GM19324 (cell line): ENCODE measurements at regions not wholly inside any gene's neighbourhood (a gene's known extent, or its start where the extent isn't known, plus 50 kb on each side); places are given as distances from the start of the nearest gene placed in this dataset.

ENCODE experiments used
- ATAC-seq: cut with Tn5 transposase; IDR thresholded peaks from one replicate; pipeline ENCODE4 v1.9.1; 2021; ENCODE audit warnings: mild to moderate bottlenecking, moderate library complexity; ENCODE audit not compliant: unreplicated experiment, low FRiP score

DNA sequence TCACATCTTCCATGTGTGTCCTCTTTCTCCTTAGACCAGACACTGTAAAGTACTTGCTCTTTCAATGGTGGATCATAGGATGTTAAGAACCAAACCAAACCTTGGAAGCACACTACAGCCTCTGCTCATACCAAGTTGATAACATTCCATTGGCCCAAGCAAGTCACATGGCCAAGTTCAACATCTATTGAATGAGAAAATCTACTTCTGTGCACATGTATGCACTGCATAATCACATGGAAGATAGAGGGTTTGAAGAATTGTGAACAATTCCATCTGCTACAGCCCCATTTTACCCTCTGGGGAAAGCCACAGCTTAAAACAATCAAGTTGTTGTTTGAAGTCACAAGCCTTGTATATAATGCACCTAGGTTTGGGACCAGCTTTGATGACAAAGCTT is 68.2 kb downstream of the MFAP3 start:
- no peak for ATAC-seq

DNA sequence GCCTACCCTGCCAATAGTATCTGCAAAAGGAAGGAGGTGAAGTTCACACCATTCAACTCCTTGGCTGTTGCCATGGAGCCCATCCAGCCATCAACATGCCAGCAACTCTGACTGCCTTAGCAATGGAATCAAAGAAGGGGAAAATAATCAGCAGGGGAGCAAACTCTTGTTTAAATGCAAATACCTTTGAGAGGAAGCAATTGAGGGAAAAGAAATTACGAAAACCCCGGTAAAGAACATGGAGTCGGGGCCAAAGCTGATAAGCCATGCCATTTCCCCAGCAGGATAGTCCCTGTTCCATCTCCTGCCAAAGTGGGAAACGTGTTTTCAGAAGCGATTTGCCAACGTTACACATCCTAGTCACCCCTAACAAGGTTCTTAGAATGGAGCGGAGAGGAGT is 69.0 kb downstream of the MFAP3 start:
- ATAC-seq: no peak

DNA sequence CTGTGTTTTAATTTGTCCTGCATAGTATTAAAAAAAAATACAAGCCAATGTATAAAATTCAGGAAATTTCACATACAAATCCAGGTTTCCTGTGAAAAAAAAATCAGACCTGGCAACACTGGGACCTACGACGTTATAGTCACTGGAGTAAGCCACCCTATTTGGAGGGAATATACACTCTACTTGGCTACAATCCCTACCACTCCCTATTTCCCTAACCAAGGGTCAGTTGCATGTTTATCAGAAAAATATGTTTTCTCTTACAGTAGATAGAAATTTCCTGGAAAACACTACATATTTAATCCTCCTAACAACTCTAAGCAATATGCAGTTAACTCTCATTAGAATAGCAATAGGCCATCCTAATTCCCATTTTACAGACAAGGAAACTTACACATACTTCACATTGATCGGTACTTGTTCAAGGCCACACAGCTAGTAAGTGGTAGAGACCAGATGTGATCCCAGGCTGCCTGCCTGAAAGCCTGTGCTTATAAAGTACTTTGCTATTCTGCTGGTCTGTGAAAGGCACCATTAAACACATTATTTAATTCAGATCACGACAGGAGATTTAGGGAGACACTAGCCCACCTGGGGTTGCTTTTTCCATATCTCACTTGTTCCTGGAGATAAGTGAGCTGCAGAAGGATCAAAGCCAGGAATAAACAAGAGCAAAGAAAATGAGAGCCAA is 70.8 kb downstream of the MFAP3 start:
- no peak for ATAC-seq

DNA sequence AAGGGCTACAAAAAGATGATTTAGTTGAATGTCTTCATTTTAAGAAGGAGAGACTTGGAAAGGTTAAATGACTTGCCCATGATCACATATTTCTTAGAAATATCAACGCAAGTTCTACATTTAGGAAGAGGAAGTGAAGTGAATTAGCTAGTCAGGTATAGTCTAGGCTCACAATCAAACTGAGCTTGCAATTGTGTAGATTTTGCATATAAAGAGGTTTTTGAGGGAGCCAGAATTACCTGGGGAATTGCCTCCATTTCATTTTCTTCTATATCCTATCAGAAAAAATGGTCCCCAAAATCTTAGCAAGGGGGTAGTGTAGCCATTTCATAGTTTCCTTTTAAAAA is 71.3 kb downstream of the MFAP3 start:
- no peak for ATAC-seq

GRCh38 chr5:154110716-154111115 is 71.9 kb downstream of the MFAP3 start:
- no peak for ATAC-seq

DNA sequence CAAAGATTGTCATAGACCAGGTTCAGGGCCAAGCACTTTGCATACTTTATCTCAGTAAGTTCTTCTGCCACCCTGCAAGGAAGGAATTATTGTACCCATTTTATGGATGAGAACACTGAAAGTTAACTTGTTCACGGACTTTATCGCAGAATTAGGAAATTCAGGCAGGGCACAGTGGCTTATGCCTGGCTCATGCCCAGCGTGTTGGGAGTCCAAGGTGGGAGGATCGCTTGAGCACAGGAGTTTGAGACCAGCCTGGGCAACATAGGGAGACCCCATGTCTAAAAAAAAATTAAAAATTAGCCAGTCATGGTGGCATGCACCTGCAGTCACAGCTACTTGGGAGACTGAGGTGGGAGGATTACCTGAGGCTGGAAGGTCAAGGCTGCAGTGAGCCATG is 72.4 kb downstream of the MFAP3 start:
- ATAC-seq: no peak

GRCh38 chr5:154112255-154112654 is 73.5 kb downstream of the MFAP3 start:
- no peak for ATAC-seq

DNA sequence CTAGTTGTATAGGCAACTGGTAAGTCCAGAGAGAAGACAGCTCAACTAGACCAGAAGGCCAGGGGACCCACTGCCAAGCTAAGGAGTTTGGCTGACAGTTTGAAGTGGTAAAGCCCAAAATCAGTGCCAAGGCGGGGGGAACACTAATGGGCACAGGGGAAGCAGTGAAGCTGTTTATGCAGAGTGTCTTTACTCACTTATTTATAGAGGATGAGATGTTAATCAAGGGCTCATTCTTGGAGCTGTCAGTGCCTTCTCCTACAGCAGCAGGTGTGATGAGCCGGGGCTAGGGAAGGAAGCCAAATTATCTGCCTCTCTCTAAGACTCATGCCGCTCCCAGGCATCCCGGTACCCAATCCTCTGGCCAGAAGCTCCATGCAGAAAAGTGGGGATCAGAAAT is 75.2 kb upstream of the GALNT10 start:
- ATAC-seq: no peak

DNA sequence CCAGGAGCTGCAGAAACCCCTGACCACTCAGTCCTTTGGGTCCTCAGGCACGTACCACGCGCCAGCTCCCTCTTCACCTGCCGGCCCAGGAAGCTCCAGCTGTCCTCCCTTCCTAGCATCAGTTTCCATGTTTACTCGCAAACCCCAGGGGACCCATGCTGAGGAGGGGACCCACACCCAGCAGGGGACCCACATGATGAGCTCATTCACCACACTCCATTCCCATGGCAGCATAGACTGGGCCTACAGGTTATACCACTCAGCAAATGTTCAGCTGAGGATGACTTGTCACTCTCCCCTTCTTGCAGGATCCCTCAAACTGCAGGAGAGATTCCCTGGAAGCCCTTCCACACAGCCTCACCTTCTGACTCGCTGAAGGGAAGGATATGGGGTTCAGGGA is 73.5 kb upstream of the GALNT10 start:
- no peak for ATAC-seq

DNA sequence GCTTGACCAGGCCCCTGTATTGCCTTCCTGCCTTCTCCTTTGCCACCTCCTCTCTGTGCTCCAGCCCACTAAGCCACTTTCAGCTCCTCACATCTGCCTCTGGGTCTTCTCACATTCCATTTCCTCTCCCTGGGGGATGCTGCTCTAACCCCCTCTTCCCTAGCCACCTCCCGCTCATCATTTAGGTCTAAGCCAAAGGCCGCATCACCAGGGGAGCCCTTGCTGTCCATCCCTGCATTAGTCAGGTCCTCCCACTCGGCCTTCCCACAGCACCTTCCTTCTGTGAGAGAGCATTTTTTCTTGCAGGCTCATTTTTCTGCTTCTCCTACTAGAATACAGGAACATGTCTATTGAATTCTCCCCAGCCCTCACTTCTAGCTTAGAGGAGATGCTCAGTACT is 72.6 kb upstream of the GALNT10 start:
- no peak for ATAC-seq

GRCh38 chr5:154118385-154118784 is 72.1 kb upstream of the GALNT10 start:
- ATAC-seq: no peak

DNA sequence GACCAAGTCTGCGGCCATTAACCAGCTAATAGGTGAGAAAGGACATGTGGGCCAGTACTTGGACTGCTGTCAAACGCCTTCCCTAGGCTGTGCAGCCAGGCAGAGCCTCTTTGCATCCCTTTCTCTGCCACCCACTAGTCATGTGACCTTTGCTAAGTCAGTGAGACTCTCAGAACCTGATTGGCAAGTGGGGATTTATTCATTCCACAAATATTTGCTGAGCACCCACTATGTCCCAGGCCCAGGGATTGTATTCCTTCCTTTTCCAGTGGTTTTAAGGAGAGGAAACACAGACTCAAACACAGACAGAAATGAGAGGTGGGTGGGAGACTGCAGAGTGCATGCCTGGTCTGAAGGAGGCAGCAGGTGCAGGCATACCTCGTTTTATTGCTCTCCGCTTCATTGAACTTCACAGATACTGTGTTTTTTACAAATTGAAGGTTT is 71.6 kb upstream of the GALNT10 start:
- peak; percentile 72 for ATAC-seq

GRCh38 chr5:154129013-154129412 is 61.5 kb upstream of the GALNT10 start:
- ATAC-seq: no peak

DNA sequence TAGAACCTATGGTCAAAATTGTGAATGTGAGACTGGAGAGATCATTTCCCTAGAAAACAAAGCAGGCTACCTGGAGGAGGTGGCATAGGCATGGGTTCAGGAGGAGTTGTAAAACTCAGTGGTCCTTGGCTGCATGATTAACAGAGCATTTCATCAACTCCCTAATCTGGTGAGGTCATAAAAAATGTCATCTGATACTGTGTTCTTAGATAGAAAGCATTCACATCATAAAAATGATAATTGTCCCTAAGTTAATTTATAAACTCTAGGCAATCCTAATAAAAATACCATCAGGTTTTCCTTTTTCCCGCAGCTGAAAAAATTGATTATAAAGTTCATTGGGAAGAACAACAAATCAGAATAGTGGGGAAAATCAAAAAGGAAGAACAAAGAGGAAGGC is 60.6 kb upstream of the GALNT10 start:
- no peak for ATAC-seq

GRCh38 chr5:154131817-154132216 is 58.7 kb upstream of the GALNT10 start:
- ATAC-seq: no peak

DNA sequence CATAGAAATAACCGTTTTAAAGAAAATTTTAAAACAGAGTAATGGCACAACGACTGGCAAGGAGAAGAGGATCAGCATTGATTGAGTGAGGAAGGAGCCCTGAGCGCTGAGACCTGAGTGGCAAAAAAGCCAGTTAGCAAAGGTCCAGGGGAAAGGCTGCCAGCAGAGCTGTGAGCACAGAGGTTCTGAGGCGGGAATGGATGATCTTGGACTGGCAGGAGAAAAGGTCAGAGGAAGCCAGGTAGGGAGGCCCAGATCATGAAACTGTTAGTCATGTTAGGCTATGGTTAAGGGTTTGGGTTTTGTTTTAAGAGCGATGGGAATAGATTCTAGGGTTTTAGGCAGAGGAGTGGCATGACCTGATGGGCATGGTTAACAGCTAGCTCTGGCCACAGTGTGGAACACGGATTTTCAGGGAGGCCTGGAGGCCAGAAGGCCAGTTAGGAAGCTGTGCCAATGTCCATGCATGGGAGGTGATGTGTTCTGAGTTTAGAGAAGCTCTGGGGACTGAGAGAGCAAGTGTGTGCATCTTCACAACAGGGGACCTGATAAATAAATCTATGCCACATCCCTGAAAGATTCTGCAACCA is 57.7 kb upstream of the GALNT10 start:
- ATAC-seq: no peak

DNA sequence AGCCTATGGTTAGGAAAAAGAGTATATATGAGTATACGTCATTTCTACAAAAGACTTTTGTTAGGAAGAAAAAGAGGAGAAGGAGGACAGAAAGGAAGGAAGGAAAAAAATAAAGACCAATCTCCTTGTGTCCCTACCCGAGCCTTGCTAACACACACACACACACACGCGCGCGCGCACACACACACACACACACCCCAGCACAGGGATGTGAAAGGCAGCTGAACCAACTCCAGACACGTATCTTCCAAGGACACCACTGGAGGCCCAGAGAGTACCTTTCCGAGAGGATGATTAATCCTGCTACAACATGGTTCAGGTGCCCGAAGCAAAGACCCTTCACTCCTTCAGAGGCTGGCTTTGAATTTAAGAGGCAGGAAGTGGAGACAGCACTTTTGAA is 56.9 kb upstream of the GALNT10 start:
- no peak for ATAC-seq

- no peak for ATAC-seq
Measured at GRCh38 chr5:154134499-154134898, 56.0 kb upstream of the GALNT10 start.

- no peak for ATAC-seq
Measured at GRCh38 chr5:154135125-154135817, 55.3 kb upstream of the GALNT10 start.

- ATAC-seq: no peak
Measured at GRCh38 chr5:154136141-154136540, 54.4 kb upstream of the GALNT10 start.

DNA sequence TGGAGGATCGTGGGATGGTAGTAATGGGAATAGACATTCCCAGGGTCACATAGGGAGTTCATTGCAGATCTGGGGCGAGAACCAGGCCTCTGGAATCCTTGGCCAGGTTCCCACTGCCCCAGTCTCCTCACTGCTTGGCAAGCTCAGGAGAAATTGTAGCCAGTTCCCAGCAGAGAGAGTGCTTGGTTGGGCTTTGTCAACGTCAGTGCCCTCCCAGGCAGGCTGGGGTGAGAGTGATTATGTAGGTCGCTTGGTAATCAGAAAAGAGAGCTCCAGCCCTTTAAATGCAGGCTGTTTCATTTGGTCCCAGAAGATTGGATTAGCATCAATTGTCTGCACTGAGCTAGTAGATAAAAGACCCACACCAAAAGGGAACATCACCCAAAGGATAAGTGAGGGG is 51.8 kb upstream of the GALNT10 start:
- ATAC-seq: no peak

DNA sequence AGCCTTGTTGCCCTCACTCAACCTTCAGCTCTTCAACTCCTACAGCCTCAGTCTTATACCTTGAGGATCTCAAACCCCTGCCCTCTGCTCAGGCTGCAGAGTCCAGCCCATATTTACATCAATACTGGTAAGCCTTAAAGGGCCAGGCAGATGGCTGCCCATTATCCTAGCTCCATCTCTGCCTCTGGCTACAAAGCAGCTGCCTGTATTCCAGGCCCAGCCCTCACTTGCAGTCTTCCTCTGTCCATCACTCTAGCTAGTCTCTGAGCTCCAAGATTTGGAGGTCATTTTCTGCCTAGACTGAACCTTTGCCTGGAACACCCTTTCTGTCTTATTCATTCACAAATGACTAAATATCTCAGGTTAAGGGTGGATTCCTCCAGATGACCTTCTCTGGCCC is 50.2 kb upstream of the GALNT10 start:
- ATAC-seq: no peak
